MM.1S (cell line): ENCODE measurements at regions not wholly inside any gene's neighbourhood (a gene's known extent, or its start where the extent isn't known, plus 50 kb on each side); places are given as distances from the start of the nearest gene placed in this dataset.

Experiments
- EZH2 ChIP-seq: fragments of 300-600 bp; sonication (generic); optimal IDR thresholded peaks from 2 replicates; pipeline ENCODE3; 2017; ENCODE audit warnings: low read depth, mild to moderate bottlenecking, antibody characterized with exemption, low read length, mixed read lengths
- TF ChIP-seq, protein P1 (sequence below): fragments of 300-600 bp; sonication (generic); IDR thresholded peaks from 2 replicates; pipeline ENCODE4 v1.5.1; 2016; ENCODE audit warnings: antibody characterized with exemption, low read length, mixed read lengths

DNA sequence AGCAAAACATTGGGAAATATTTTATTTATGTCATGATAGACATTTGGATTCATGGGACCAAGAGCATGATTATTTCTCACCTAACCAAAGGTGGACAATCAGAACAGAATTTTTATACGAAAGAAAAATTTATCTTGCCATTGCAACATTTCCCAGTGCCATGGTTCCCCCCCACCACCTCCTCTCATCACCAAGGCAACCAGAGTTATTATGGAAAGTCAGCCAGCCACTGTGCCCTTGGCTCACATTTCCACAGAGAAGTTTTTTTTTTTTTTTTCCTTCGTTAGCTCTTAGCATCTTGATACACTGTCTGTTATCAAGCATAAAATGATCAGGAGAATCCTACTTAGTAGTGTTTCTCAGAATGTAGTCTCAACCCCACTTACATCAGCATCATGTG is 176.4 kb upstream of the TMTC1 start:
- TF ChIP-seq, protein P1, sequence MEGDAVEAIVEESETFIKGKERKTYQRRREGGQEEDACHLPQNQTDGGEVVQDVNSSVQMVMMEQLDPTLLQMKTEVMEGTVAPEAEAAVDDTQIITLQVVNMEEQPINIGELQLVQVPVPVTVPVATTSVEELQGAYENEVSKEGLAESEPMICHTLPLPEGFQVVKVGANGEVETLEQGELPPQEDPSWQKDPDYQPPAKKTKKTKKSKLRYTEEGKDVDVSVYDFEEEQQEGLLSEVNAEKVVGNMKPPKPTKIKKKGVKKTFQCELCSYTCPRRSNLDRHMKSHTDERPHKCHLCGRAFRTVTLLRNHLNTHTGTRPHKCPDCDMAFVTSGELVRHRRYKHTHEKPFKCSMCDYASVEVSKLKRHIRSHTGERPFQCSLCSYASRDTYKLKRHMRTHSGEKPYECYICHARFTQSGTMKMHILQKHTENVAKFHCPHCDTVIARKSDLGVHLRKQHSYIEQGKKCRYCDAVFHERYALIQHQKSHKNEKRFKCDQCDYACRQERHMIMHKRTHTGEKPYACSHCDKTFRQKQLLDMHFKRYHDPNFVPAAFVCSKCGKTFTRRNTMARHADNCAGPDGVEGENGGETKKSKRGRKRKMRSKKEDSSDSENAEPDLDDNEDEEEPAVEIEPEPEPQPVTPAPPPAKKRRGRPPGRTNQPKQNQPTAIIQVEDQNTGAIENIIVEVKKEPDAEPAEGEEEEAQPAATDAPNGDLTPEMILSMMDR = no peak
- TF ChIP-seq EZH2 = no peak
